GM21576 (cell line): ENCODE measurements at regions not wholly inside any gene's neighbourhood (a gene's known extent, or its start where the extent isn't known, plus 50 kb on each side); places are given as distances from the start of the nearest gene placed in this dataset.
A peak's percentile ranks its signal among the peaks of the same experiment; 100 is the strongest.

Experiments
- ATAC-seq: cut with Tn5 transposase; IDR thresholded peaks from one replicate; pipeline ENCODE4 v1.9.1; 2021; ENCODE audit warnings: mild to moderate bottlenecking, moderate library complexity; ENCODE audit not compliant: unreplicated experiment

DNA sequence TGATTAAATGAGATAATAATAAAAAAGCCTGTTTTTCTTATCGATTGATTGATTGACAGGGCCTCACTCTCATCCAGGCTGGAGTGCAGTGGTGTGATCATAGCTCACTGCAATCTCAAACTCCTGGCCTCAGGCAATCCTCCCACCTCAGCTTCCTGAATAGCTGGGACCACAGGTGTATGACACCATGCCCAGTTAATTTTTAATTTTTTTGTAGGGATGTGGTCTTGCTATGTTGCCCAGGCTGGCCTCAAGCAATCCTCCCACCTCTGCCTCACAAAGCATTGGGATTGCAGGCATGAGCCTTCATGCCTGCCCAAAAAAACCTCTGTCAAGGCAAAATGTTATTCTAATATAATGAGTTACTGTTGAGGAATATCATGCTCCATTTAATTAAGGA is 346.4 kb upstream of the DAB1 start:
- ATAC-seq = no peak

DNA sequence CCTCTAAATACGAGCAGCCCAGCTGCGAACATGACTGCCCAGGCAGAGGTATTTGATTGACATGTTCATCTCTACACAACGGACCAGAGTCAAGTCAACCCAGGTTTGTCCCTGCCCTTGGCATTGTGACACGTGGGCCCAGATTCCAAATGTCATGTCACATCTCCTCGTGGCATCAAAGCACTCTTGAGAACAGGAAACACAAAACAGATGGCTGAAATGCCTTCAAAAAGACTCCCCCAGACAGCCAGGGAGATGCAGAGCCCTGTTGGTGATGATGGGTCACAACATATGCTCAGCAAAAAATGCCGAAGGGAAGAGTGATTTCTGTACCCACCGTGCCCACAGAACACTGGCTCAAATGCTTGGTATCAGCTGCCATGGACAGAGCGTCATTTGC is 337.8 kb upstream of the DAB1 start:
- ATAC-seq = no peak

DNA sequence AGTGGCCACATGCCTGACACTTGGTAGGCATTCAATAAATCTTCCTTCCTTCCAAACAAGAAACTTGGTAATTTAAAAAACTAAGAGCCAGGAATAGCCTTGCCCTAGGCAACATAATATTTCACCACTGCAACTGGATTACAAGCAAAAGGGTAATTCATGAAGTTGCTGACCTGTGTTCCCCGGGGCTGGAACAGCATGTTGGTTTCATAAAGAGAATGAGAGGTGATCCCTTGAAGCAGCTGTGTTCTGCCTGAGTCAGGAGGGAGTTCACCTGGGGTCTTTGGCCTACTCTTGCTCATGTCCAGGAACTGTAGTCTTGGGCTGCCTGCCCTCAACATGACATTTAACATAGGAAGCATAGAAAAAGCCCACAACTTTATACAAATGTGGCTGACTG is 329.0 kb upstream of the DAB1 start:
- no peak for ATAC-seq

DNA sequence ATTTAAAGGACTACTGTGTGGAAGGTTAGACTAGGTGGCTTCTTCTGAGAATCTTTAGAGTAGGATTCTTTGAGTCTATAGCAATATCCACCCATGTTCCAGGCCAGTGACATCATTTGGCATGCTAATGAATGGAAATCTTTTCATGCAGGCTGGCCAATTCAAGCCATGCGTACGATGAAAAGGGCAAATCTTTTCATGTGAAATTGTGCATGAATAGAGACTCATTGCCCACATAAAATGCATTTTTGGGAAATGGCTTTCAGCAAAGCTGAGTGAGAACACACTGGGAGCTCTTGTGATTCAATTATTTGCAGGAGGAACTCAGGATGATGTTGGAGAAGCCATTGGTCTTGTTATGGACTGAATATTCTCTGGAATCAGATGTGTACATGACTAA is 324.9 kb upstream of the DAB1 start:
- no peak for ATAC-seq

DNA sequence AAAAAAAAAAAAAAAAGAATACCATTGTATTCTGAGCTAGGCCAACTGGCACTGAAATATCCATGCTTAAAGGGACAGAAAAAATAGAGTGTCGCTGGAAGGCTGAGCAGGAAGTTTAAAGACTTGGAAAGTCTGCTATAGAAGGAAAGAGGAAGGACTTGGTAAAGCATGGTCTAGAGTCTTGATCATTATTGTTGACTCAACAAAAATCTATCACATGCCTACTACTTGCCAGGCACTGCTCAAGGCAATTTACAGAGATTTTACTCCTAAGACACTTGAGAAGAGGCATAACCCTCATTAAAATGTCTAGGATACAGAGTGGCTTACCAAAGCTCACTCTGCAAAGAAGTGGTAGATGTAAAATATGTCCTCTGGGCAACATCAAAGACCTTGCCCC is 324.0 kb upstream of the DAB1 start:
- no peak for ATAC-seq

DNA sequence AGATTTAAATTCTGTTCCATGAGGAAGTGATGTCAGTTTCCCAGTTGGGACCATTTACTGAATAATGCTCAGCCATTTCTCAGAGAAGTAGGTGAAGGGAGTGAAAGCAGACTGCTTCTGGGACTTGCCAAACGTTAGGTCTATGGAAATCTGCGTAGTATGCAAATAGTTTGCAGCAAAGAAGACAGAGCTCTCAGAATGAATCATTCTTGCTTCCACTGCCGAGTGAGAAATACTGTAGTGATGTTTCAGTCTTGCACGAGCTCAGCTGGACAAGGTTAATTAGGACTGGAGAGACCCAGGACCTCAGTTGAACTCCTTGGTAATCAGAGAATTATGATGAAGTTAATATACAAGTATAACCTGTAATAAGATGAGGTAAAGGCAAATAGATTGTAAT is 317.7 kb upstream of the DAB1 start:
- ATAC-seq = peak; percentile 96

DNA sequence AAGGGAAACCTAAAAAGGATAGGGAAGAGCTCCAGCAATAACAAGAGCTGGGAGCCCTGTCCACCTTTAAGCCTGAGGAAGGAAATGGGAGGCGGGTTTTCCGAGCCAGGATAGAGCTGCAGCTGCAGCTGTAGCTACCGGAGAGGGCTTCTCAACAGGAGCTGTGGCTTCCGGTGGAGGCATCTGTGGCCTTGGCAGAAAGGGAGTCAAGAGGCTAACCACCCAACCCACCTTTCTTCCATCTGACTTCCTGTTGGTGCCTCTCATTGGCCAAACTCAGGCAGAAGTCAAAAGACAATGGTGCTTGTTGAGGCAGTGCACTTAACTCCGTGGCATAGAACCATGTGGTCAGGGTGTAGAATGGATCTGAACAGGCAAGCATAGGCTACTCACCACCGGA is 313.1 kb upstream of the DAB1 start:
- ATAC-seq = no peak

DNA sequence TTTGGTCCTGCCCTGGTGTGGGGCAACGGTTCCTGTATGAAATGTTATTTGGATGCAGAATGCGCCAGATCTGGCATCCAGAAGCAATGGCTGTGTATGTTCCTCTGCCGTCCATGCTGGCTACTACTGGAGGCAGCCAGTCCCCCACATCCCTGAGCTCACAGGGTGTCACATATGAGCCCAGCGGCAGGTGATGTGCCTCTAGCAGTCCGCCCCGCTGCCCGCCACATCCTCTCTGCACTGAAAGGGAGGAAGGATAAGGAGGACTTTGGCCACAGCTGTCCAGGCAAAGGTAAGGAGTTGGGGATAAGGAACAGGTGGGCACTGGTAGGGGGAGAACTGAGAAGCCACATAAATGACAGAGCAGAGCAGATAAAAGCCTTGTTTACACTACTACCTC is 305.3 kb upstream of the DAB1 start:
- no peak for ATAC-seq

DNA sequence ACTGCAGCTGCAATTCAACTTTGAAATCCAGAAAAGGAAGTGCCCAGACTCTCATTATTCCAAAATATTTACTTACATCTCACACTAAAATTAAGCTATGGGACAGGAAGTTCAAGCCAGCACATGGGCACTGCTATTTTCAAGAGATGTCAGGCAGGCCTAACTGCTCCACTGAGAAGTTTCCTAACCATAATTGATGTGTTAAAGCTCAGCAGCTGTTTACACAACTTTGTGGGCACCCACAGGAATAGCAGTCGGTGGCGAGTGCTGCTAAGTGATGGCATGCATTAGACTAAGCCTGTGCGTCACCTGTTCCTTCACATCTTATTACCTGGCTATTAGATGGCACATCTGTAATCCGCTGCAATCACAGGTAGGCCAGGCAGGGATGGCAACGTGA is 303.3 kb upstream of the DAB1 start:
- no peak for ATAC-seq

DNA sequence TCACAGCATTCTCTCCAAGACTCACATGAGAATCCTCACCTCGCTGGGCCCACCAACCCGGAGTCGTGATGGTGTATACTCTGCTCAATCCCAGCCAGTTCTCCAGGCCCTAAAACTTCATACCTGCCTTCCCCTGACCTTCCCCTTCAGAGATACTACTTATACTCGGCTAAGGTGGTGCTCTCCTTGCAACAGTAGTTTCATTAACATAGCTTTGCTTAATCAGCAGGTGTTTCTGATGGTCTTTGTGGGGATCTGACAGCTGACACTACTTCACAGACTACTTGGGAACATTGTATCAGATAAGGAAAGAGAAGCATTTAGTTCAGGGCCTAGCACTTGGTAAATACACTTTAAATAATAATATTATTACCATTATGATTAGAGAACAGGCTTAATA is 301.5 kb upstream of the DAB1 start:
- no peak for ATAC-seq

DNA sequence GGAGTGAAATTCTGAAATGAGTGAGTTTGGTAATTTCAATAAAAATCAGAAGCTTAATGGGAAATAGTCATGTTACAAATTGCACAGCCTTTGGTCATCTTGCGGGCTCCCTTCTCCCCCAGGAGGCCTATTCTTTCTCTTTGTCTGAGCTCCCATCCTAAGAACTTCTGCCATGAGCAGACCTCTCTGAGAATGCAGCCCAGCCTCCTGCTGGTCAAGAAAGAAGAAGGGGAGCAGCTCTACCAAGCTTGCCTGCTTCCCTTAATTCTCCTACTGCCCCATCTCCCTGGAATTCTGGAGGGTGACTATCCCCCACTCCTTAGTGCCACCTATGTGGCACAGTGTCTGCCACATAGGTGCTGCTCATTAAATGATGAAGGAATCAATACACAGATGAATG is 300.7 kb upstream of the DAB1 start:
- ATAC-seq = no peak

DNA sequence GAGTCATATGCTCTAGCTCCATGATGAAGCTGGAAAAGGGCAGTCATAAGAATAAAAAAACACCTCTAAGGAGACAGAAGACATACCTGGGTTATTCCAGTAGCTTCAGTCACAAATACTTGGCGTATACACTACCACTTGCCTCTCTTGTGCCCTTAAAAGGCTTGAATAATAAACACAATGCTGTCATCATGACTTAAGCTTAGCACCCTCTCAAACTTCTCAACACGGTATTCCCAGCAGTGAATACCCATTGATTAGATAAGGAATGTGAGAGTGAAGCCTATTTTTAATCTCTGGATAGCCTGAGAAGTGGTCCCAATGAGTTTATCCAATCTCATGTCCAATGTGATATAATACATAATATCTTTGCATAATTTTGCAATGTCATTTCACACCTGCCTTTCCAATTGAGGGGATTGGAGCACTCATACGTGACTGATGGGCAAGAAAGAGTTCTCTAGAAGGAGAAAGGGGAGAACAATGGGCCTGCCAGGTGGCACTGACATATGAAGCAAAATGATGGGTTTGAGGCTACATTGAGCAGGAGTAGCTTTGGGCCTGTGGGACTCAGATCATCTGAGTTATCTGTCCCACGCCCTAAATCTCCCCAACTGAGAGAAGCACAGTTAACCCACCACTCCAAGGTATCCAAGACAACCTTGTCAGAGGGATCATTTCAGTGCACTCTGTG is 298.6 kb upstream of the DAB1 start:
- no peak for ATAC-seq

DNA sequence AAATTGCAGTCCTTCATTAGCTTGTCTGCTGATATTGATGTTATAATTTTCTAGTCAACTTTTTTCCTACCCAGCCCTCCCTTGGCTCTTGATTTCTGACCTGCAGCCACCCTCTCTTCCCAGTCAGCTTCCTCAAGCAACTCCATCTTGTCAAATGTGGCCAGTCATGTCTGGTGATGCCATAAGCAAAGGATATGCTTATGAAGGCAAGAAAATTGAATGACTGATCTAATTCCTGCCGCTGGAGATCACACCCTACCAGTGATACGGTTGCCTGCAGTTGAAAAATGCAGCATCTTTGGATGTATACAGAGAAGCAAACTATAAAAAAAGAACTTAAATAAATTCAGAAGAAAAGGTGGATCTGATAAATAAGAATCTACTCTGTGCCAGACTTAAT is 297.1 kb upstream of the DAB1 start:
- ATAC-seq = no peak

DNA sequence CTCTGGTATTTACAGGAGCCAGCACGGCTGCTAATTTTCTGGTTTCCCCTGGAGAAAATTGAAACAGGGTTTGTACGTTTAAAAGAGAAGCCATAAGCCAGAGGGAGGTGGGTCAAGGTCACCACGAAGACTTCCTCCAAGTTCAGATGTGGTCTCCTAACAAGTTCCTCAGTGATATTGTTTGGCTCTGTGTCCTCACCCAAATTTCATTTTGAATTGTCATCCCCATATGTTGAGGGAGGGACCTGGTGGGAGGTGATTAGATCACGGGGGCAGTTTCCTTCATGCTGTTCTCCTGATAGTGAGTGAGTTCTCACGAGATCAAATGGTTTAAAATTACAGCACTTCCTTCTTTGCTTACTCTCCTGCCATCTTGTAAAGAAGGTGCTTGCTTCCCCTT is 295.4 kb upstream of the DAB1 start:
- ATAC-seq = no peak

DNA sequence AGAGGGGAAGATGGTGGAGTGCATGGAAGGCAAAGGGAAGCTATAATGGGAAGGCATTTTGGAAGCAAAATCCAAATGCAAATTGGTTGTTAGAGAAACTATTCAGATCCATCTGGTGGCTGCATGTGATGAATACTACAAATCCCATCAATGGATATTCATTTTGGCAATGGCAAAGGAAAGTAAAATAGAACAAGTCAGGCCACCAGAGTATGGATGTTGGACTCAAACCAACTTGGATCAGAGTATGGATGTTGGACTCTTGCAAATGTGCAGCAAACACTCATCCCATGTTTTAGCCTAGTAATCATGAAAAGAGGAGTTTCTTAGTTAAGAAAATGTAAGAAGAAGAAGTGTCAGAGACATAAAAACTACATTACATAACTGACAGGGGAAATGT is 289.6 kb upstream of the DAB1 start:
- no peak for ATAC-seq

DNA sequence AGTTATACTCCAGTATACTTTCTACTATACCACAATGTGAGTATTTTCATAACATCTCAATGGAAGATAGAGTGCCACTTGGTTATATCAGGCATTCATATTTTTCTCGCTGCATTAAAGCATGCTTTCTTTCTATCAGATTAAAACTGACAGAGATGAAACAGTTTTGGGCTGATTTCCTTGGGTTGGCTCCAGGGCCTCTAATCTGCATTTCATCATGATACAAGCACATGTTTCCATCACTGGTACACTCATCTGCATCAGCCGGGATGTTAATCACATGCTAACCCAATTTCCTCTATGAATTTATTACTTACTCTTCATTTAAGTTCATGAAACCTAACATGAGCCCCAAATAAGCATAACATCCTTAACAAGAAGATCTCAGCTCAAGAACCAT is 289.0 kb upstream of the DAB1 start:
- no peak for ATAC-seq

DNA sequence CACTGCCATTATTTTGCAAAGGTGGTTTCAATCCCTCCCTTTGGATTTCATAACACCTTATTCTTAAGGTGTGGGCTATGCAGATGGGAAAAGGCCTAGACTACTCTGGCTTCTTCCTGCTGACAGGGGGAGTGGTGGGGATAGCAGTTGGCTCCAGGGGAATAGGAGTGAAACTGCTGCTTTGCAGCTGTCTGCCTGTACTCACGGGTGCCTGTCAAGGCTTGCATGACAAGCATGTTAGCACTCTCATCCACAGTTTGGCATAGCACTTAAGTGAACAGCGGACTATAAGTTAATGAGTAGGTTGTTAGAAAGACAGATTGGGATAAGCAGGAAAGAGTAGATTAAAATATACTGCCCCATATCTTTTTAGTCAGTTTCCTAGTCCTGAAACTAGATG is 287.5 kb upstream of the DAB1 start:
- no peak for ATAC-seq

DNA sequence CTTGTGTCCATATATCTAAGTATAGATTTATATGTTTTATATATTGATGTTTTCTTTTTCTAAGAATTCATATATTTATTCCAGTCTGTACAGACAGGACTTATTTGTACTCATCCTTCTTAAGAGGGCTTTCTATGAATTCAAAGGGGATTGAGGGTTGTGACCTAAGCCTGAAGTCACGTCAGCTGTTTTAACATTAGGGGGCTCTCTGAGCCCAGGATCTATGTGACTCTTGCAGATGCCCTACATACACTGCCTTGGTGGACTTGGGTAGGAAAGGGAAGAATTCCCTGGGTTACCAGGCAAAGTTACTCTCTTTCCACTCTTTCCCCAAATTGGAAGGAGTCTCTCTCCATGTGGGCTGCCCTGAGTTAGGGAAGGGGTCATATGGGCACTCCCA is 283.8 kb upstream of the DAB1 start:
- ATAC-seq = no peak

DNA sequence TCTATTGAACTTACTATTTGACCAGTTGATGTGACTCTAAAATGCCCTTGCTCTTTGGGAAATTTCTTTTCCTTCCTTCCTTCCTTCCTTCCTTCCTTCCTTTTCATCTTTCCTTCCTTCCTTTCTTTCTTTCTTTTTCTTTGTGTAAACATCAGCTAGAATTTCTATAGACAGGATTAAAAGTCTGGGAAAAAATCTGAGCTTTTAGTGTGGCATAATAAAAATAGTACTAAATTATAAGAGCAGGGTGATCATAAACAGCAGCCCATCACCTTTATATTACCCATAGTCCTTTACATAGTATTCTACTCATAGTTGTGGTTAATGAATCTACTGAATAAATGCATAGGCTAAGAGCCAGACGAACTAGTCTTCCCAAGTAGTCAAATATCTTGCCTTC is 281.0 kb upstream of the DAB1 start:
- ATAC-seq = no peak

DNA sequence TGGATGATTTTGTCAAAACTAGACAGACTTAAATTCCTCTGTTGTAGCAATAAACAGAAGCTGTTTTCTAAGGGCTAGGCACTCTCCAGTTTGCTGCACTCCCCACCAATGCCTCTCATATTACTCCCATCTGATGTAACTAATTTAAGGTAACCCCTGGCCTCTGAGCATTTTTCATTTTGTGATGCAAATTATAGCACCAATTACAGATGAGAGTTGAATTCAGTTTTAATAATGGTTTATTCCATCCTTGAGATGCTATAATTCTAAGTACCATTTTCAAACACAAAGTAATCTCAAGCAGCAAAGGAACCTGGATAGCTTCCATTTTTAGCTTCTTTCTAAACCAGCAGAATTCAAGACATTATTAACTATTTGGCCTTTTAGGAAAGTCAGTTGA is 280.4 kb upstream of the DAB1 start:
- no peak for ATAC-seq

DNA sequence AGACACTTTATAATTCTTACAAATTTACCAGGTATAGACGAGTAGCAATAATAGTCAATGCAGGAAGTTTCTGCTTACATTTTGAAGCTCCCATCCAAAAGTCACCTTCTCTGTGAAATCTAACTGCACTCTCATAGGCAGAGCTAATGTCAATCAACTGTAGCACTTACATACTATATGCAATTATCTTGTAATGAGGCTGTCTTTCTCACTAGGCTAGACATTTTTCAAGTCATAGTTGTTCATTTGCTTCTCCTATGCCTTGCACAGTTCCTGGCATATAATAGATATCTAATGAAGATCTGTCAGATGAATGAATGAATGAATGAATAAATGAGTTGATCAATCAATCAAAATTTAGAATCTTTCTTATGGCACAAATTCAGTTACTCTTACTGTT is 273.0 kb upstream of the DAB1 start:
- no peak for ATAC-seq

DNA sequence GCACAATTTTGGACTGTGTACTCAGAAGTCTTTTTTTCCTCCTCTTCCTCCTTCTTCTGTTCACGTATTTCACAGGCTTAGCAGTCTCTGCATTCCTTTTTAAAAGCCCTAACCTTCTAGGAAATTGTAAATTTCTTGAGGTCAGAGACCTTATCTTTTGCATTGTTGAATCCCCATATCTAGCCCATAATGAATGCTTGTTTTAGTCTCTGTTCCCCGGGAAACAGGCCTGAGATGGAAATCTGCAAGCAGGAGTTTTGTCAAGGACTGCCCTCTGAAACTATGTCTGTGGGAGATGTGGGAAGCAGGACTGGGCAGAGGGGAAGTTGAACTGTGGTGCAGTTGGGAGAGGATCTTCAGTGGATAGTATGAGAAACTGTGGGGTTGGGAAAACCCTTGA is 272.2 kb upstream of the DAB1 start:
- no peak for ATAC-seq

DNA sequence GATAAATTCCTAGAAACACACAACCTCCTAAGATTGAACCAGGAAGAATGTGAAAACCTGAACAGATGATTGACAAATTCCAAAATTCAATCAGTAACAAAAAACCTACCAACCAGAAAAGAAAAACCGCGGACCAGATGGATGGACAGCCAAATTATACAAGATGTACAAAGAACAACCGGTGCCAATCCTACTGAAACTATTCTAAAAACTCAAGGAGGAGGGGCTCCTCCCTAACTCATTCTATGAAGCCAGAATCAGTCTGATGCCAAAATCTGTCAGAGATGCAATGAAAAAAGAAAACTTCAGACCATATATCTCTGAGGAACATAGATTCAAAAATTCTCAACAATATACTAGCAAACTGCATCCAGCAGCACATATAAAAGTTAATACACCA is 262.4 kb upstream of the DAB1 start:
- no peak for ATAC-seq
